ENCODE measurements at regions not wholly inside any gene's neighbourhood (a gene's known extent, or its start where the extent isn't known, plus 50 kb on each side); places are given as distances from the start of the nearest gene placed in this dataset.
"Not testable (repeated sequence)": the region's sequence is repeated elsewhere in the genome, so short reads cannot be mapped to it uniquely, and the experiment has no call there.

GRCh38 chr9:117642571-117643287 is 61.5 kb upstream of the TLR4 start:
- TF ChIP-seq CTCF (IDR thresholded peaks at IDR 0.05; ENCODE audit: low read length); EZH2 (optimal IDR thresholded peaks at IDR 0.05; ENCODE audit: low read depth, low read length); EZH2phosphoT487 (IDR thresholded peaks at IDR 0.05; ENCODE audit: low read length): not testable (repeated sequence)

Measured in MM.1S (cell line).